D721Med (cell line): ENCODE measurements at regions not wholly inside any gene's neighbourhood (a gene's known extent, or its start where the extent isn't known, plus 50 kb on each side); places are given as distances from the start of the nearest gene placed in this dataset.

Source experiments
- DNase-seq: peaks from one replicate; pipeline ENCODE4 v3.0.0; 2011; ENCODE audit warnings: low spot score; ENCODE audit not compliant: insufficient read length
- FAIRE-seq: peaks from 2 replicates; lab custom pipeline; 2011; peaks lifted over from hg19 to GRCh38; lab: Jason Lieb, UNC
- TF ChIP-seq, protein P1 (sequence below): IDR thresholded peaks from 2 replicates; pipeline ENCODE4 v1.5.1; 2012; ENCODE audit warnings: mild to moderate bottlenecking, control low read depth; ENCODE audit not compliant: insufficient read depth; ENCODE audit errors: missing control alignments

DNA sequence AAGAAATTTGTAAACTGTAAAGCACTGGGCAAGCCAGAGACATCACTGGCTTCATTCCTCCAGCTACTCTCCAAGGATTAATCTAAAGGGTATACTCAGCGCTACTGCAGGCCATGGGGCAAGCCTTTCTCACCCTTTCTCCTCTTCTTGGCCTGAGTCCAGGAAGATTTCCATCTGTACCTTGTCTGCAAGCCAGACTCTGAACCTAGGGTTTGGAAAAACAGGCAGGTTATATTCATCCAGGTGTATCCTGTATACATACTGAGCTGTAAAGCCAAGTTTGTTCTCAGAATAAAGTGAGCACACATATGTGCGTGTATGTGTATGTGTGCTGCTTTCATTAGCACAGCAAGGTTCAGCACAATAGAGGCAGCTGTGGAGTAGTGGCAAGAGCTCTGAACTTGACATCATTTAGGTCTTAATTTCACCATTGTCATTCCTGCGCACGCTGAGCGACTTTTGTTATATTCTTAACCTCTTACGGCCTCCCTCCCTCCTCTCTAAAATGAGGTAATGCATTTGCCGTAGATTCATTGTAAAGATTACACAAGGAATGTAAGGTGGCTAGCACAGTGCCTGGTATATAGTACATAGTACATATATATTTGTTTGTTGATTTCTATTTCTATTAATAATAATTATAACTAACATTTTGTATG is 128.1 kb upstream of the JUN start:
- TF ChIP-seq, protein P1, sequence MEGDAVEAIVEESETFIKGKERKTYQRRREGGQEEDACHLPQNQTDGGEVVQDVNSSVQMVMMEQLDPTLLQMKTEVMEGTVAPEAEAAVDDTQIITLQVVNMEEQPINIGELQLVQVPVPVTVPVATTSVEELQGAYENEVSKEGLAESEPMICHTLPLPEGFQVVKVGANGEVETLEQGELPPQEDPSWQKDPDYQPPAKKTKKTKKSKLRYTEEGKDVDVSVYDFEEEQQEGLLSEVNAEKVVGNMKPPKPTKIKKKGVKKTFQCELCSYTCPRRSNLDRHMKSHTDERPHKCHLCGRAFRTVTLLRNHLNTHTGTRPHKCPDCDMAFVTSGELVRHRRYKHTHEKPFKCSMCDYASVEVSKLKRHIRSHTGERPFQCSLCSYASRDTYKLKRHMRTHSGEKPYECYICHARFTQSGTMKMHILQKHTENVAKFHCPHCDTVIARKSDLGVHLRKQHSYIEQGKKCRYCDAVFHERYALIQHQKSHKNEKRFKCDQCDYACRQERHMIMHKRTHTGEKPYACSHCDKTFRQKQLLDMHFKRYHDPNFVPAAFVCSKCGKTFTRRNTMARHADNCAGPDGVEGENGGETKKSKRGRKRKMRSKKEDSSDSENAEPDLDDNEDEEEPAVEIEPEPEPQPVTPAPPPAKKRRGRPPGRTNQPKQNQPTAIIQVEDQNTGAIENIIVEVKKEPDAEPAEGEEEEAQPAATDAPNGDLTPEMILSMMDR = no peak
- FAIRE-seq (no peak), DNase-seq (no peak)

DNA sequence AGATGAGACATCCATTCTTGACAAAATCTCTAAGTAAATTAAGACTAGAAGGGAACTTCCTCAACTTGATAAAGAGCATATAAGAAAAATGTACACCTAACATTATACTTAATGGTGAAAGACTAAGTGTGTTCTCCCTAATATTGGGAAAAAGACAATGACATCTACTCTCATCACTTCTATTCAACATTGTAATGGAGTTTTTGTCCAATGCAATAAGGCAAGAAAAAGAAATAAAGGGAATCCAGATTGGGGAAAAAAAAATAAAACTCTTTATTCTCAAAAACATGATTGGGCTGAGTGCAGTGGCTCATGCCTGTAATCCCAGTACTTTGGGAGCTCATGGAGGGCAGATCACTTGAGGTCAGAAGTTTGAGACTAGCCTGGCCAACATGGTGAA is 131.1 kb upstream of the JUN start:
- DNase-seq (no peak), FAIRE-seq (no peak)
- TF ChIP-seq, protein P1 = no peak

DNA sequence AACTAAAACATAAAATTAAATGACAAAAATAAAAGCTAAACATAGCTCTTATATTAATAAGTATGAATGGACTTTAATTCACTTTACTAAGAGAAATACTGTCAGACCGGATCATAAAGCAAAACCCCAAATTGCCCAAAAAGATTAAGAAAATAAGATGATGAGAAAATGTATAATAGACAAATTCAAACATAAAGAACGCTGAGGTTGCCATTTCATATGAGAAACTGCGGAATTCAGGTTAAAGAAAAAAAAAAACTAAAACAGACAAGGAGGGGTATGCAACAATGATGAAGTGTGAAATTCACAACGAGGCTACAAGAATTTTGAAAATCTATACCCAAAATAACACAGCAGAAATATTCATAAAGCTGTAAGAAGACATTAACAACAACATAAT is 133.6 kb upstream of the JUN start:
- DNase-seq (no peak), FAIRE-seq (no peak)
- TF ChIP-seq, protein P1 = no peak

DNA sequence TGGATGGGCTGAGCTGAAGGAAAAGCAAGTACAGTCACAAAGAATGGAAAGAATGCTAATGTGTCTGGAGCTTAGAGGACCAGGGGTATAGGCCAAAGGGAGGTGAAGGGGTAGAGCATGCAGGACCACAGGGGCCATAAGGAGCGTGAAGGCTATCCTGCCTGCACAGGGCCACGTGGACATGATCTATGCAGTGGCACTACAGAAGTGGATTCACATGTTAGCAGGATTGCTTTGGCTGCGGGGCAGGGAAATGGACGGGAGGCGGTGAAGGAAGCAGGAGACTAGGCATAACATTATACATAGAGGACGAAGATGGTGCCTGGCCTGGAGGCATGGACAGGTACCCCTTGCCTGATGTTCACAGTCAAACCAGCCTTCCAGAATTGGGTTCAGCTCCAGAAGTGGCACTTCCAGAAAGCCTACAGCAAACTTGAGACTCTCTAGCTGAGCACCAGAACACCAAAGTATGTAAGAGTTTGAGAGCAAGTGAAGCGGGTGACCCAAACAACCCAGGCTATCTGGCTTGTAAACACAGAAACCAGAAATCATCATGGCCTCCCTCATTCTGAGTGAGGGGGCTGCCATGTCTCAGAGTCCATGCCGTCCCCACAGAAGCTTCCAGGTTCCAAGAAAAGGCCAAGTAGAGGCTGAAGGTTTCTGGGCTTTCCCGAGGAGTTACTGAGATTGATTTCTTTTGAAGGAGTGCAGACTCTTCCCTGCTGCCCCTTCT is 135.5 kb upstream of the JUN start:
- FAIRE-seq = no peak
- DNase-seq = no peak
- TF ChIP-seq, protein P1 = no peak

DNA sequence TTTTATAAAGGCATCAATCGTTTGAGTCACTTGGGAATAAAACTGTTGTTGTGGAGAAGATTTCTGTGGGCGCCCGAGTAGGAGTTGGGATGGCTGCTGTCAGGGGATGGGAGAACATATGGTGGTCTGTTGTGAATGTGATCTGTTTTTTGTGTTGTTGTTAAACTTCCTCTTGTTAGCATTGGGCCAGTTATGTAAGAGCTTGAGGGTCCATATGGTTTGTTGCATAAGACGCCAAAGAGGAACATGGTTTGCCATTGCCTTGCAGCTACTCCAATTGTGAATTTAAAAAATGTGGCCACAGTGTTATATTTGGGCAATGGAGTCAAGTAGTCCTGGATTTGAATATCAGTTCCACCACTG is 136.1 kb upstream of the JUN start:
- DNase-seq = no peak

DNA sequence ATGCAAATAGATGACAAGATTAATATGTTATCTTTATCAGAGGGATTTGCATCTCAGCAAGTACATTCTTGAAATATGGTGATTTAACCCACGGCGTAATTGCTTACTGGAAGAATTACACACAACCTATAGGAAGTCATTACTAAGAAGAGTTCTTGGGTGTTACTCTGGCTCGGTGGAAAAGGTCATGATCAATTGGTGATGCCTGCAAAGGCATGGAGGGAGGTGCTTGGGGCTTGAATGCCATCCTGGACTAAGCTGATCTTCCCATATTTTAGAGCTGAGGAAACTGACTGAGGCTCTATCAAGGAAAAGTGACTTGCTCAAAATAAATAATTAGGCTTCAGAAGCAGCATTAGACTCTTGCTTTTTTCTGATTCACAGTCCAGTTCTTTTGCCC is 137.5 kb upstream of the JUN start:
- no peak for DNase-seq
- no peak for FAIRE-seq
- TF ChIP-seq, protein P1 = no peak

More for the DNA sequence above, 136.1 kb upstream of the JUN start:
- TF ChIP-seq, protein P1 = no peak
- no peak for FAIRE-seq

DNA sequence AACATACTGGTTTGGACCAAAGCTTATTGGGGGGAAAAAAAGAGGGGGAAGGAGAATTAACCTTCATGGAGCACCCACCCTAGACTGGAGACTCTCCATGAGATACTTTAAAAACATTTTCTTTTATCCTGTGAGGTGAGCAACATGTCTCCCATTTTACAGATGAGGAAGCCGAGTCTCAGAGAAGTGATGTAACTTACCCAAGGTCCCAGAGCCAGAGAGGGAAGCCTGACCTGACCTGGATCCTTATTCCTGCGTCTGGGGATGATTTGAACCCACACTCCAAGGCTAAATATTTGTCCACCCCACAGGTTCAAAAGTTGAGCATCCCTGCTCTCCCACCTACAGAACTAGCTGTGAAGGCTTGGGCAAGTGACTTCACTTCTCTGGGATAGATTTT is 137.9 kb upstream of the JUN start:
- no peak for FAIRE-seq
- DNase-seq = no peak
- TF ChIP-seq, protein P1 = no peak
